ENCODE measurements at regions not wholly inside any gene's neighbourhood (a gene's known extent, or its start where the extent isn't known, plus 50 kb on each side); places are given as distances from the start of the nearest gene placed in this dataset.

DNA sequence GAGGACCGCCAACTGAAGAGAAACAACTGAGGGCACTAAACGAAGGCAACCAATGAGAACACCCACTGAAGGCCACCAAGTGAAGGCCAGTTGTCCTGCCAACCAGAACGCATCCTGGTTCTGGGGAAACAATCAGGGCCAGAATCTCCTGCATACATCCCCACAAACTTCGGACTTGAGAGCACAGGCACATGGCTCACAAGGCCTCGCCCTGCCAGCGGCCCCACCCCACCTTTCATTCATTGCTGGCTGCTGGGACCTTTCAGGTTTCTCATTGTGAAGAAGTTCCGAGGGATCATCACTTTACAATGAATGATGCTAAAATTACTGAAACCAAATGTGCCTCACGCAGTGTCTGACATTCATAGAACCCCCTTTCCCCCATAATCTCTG is 79.2 kb upstream of the ABI1 start:
- TF ChIP-seq FOXM1 (IDR thresholded peaks at IDR 0.05; ENCODE audit: borderline replicate concordance, low read depth) (no peak), NFIC (IDR thresholded peaks at IDR 0.05) (no peak), TEAD4 (IDR thresholded peaks at IDR 0.05) (no peak), CEBPB (IDR thresholded peaks at IDR 0.05) (no peak), CREB1 (IDR thresholded peaks at IDR 0.05; ENCODE audit: low read depth) (no peak), TAF1 (IDR thresholded peaks at IDR 0.05; ENCODE audit: low read depth) (no peak), RAD21 (IDR thresholded peaks at IDR 0.05; ENCODE audit: low read depth) (no peak), EGR1 (IDR thresholded peaks at IDR 0.05) (no peak), YY1 (IDR thresholded peaks at IDR 0.05; ENCODE audit: low read depth) (no peak), TCF12 (IDR thresholded peaks at IDR 0.05; ENCODE audit: low read depth) (no peak), ZBTB7A (IDR thresholded peaks at IDR 0.05; ENCODE audit: low read depth) (no peak)
- TF ChIP-seq, protein P1, sequence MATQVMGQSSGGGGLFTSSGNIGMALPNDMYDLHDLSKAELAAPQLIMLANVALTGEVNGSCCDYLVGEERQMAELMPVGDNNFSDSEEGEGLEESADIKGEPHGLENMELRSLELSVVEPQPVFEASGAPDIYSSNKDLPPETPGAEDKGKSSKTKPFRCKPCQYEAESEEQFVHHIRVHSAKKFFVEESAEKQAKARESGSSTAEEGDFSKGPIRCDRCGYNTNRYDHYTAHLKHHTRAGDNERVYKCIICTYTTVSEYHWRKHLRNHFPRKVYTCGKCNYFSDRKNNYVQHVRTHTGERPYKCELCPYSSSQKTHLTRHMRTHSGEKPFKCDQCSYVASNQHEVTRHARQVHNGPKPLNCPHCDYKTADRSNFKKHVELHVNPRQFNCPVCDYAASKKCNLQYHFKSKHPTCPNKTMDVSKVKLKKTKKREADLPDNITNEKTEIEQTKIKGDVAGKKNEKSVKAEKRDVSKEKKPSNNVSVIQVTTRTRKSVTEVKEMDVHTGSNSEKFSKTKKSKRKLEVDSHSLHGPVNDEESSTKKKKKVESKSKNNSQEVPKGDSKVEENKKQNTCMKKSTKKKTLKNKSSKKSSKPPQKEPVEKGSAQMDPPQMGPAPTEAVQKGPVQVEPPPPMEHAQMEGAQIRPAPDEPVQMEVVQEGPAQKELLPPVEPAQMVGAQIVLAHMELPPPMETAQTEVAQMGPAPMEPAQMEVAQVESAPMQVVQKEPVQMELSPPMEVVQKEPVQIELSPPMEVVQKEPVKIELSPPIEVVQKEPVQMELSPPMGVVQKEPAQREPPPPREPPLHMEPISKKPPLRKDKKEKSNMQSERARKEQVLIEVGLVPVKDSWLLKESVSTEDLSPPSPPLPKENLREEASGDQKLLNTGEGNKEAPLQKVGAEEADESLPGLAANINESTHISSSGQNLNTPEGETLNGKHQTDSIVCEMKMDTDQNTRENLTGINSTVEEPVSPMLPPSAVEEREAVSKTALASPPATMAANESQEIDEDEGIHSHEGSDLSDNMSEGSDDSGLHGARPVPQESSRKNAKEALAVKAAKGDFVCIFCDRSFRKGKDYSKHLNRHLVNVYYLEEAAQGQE (IDR thresholded peaks at IDR 0.05; ENCODE audit: low read depth): no peak
- TF ChIP-seq, protein P2, sequence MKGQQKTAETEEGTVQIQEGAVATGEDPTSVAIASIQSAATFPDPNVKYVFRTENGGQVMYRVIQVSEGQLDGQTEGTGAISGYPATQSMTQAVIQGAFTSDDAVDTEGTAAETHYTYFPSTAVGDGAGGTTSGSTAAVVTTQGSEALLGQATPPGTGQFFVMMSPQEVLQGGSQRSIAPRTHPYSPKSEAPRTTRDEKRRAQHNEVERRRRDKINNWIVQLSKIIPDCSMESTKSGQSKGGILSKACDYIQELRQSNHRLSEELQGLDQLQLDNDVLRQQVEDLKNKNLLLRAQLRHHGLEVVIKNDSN (IDR thresholded peaks at IDR 0.05): no peak

DNA sequence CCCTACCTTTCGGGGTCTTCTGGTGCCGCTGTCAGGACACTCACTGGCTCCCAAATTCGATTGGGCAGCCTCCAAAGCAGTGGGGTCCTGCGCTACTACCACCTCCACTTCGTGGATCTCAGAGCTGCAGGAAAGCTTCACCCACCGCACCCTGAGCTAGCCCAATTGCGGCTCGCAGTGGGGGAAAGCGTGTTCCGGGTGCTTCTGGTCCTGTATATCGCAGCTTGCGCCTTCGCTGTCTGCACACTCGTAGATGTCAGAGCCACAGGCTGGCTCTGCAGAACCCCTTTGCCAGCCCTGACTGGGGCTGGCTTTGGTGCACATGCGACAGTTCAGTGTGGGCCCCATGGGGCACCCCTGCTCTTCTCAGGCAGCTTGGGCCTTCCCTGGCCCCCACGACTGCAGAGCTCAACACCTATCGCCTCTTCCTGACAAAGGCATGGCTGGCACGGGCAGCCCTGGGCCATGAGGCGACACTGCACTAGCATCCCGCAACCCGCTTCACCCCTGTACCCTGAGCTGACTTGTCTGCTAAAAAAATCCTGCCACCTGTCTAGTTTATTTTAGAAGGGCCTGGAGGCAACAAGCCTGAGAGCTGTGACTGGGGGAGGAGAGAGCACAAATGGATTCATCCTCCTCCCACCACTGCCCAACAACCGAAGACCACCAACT is 78.7 kb upstream of the ABI1 start:
- TF ChIP-seq TAF1 (IDR thresholded peaks at IDR 0.05; ENCODE audit: low read depth) (no peak), EP300 (IDR thresholded peaks at IDR 0.05; ENCODE audit: borderline replicate concordance) (no peak), RAD21 (IDR thresholded peaks at IDR 0.05; ENCODE audit: low read depth) (no peak), EGR1 (IDR thresholded peaks at IDR 0.05) (no peak), FOXM1 (IDR thresholded peaks at IDR 0.05; ENCODE audit: borderline replicate concordance, low read depth) (no peak), ZBTB7A (IDR thresholded peaks at IDR 0.05; ENCODE audit: low read depth) (no peak), TEAD4 (IDR thresholded peaks at IDR 0.05) (no peak), CEBPB (IDR thresholded peaks at IDR 0.05) (no peak), YY1 (IDR thresholded peaks at IDR 0.05; ENCODE audit: low read depth) (no peak), TCF12 (IDR thresholded peaks at IDR 0.05; ENCODE audit: low read depth) (no peak), NFIC (IDR thresholded peaks at IDR 0.05) (no peak), CREB1 (IDR thresholded peaks at IDR 0.05; ENCODE audit: low read depth) (no peak)
- TF ChIP-seq, protein P1 (IDR thresholded peaks at IDR 0.05; ENCODE audit: low read depth): no peak
- TF ChIP-seq, protein P3, sequence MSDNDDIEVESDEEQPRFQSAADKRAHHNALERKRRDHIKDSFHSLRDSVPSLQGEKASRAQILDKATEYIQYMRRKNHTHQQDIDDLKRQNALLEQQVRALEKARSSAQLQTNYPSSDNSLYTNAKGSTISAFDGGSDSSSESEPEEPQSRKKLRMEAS (IDR thresholded peaks at IDR 0.05): no peak
- TF ChIP-seq, protein P2 (IDR thresholded peaks at IDR 0.05): no peak

DNA sequence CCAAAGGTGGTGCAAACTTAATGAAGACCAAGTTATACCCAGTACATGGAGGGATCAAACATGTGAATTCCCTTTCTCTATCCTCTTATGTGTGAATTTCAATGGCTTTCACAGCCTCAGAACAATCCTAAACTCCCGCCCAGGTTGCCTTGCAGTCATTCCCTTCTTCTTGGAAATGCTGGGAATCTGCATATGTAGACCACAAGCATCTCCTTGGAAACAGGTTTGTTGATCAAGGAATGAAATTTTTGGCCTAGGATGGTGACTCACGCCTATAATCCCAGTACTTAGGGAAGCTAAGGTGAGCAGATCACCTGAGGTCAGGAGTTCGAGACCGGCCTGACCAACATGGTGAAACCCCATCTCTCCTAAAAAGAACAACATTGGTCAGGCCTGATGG is 77.8 kb upstream of the ABI1 start:
- TF ChIP-seq ZBTB7A (IDR thresholded peaks at IDR 0.05; ENCODE audit: low read depth) (no peak), FOXM1 (IDR thresholded peaks at IDR 0.05; ENCODE audit: borderline replicate concordance, low read depth) (no peak), CEBPB (IDR thresholded peaks at IDR 0.05) (no peak), TCF12 (IDR thresholded peaks at IDR 0.05; ENCODE audit: low read depth) (no peak), EP300 (IDR thresholded peaks at IDR 0.05; ENCODE audit: borderline replicate concordance) (no peak), RAD21 (IDR thresholded peaks at IDR 0.05; ENCODE audit: low read depth) (no peak), TEAD4 (IDR thresholded peaks at IDR 0.05) (no peak), TAF1 (IDR thresholded peaks at IDR 0.05; ENCODE audit: low read depth) (no peak)
- TF ChIP-seq, protein P3 (IDR thresholded peaks at IDR 0.05): no peak
- TF ChIP-seq, protein P2 (IDR thresholded peaks at IDR 0.05): no peak

DNA sequence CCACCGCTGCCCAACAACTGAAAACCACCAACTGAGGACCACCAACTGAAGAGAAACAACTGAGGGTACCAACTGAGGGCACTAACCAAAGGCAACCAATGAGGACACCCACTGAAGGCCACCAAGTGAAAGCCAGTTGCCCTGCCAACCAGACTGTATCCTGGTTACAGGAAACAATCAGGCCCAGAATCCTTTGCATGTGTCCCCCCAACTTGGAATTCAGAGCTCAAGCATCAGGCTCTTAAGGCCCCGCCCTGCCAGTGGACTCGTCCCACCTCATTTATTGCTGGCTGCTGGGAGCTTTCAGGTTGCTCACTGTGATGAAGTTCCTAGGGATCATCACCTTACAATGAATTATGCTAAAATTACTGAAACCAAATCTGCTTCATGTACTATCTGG is 76.6 kb upstream of the ABI1 start:
- TF ChIP-seq, protein P2 (IDR thresholded peaks at IDR 0.05): no peak
- TF ChIP-seq ZBTB7A (IDR thresholded peaks at IDR 0.05; ENCODE audit: low read depth): no peak
- no peak for TF ChIP-seq NFIC (IDR thresholded peaks at IDR 0.05)
- no peak for TF ChIP-seq EP300 (IDR thresholded peaks at IDR 0.05; ENCODE audit: borderline replicate concordance)
- no peak for TF ChIP-seq TEAD4 (IDR thresholded peaks at IDR 0.05)
- TF ChIP-seq RAD21 (IDR thresholded peaks at IDR 0.05; ENCODE audit: low read depth): no peak
- TF ChIP-seq, protein P3 (IDR thresholded peaks at IDR 0.05): no peak
- TF ChIP-seq YY1 (IDR thresholded peaks at IDR 0.05; ENCODE audit: low read depth): no peak
- TF ChIP-seq, protein P1 (IDR thresholded peaks at IDR 0.05; ENCODE audit: low read depth): no peak
- no peak for TF ChIP-seq CEBPB (IDR thresholded peaks at IDR 0.05)
- no peak for TF ChIP-seq FOXM1 (IDR thresholded peaks at IDR 0.05; ENCODE audit: borderline replicate concordance, low read depth)
- no peak for TF ChIP-seq TCF12 (IDR thresholded peaks at IDR 0.05; ENCODE audit: low read depth)
- TF ChIP-seq CREB1 (IDR thresholded peaks at IDR 0.05; ENCODE audit: low read depth): no peak
- TF ChIP-seq EGR1 (IDR thresholded peaks at IDR 0.05): no peak
